ENCODE measurements at regions not wholly inside any gene's neighbourhood (a gene's known extent, or its start where the extent isn't known, plus 50 kb on each side); places are given as distances from the start of the nearest gene placed in this dataset.

DNA sequence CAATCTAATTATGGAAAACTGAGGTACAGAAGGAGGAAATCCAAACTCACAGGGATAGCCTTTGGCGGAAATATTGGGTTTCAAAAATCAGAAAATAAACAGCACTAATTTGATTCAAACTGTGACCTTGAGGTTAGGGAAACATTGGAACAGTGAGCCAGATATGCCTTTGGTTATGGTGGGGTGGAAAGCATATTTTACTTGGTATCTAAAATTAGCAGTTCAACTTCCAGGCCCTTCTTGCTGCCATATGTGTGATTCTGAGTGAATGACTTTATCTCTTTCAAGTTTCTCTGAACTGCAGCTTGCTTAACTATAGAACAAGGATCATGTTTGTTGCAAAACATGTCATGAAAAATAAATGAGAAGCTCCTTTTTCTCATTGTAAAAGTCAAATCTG is 240.9 kb upstream of the VEGFC start:
- 78 to 88% methylated on average over 1 of the region's 1 CpG for WGBS, 2 donors
- intact Hi-C loops (cut with DNase I; ENCODE audit: low total_unique reads), result no loop called here
- no peak overlapping the region for H3K4me3 ChIP-seq (ENCODE audit: low read depth, poor library complexity, severe bottlenecking)
- no peak for TF ChIP-seq POLR2A (IDR thresholded peaks at IDR 0.05)
- TF ChIP-seq, protein P1, sequence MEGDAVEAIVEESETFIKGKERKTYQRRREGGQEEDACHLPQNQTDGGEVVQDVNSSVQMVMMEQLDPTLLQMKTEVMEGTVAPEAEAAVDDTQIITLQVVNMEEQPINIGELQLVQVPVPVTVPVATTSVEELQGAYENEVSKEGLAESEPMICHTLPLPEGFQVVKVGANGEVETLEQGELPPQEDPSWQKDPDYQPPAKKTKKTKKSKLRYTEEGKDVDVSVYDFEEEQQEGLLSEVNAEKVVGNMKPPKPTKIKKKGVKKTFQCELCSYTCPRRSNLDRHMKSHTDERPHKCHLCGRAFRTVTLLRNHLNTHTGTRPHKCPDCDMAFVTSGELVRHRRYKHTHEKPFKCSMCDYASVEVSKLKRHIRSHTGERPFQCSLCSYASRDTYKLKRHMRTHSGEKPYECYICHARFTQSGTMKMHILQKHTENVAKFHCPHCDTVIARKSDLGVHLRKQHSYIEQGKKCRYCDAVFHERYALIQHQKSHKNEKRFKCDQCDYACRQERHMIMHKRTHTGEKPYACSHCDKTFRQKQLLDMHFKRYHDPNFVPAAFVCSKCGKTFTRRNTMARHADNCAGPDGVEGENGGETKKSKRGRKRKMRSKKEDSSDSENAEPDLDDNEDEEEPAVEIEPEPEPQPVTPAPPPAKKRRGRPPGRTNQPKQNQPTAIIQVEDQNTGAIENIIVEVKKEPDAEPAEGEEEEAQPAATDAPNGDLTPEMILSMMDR (IDR thresholded peaks at IDR 0.05), result no peak
- no peak for DNase-seq (ENCODE audit: low spot score in 2 of 2)

- TF ChIP-seq, protein P1 (IDR thresholded peaks at IDR 0.05), result no peak
- no peak for TF ChIP-seq POLR2A (IDR thresholded peaks at IDR 0.05)
- no peak overlapping the region for H3K4me3 ChIP-seq (ENCODE audit: low read depth, poor library complexity, severe bottlenecking)
- intact Hi-C loops (cut with DNase I; ENCODE audit: low total_unique reads), result no loop called here
- WGBS, 2 donors, result 69 to 70% methylated on average over 4 of the region's 4 CpGs
- no peak for DNase-seq (ENCODE audit: low spot score in 2 of 2)
These were observed 248.6 kb upstream of the VEGFC start for GRCh38 chr4:177041356-177041755.

DNA sequence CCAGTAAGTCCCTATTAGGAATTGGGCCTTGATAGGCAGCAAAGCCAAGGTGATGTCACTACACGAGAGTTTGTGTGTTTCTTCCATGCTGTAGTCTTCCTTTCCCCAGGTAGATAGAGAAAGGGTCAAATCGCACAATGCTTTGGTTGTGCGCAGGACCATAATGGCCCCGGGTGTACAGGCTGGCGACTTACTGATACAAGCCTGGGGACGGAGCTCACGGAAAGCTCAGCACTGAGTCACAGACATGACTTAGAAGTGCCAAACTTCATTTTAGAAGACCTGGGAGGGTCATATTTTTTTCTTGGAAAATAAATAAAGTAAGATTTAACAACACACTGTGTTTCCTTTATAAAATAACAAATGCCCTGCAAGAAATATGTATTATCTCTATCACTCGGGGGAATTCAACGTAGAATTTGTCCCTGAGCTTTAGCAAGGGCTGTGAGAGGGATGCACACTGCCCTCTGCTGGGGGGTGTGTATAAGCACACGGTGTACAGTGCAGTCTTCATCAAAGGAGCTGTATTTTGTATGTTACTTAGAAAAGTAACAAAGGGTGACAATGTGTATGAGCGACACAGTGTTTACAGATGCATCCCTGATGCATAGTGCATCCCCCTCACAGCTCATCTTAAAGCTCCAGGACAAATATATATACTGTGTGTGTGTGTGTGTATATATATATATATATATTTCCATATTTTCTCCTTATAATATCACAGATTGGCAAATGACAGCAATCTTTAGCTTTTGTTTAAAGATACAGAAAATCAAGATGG is 254.5 kb upstream of the VEGFC start:
- TF ChIP-seq POLR2A (IDR thresholded peaks at IDR 0.05), result no peak
- TF ChIP-seq, protein P1 (IDR thresholded peaks at IDR 0.05), result no peak
- DNase-seq (ENCODE audit: low spot score in 2 of 2), result no peak
- no peak overlapping the region for H3K4me3 ChIP-seq (ENCODE audit: low read depth, poor library complexity, severe bottlenecking)
- intact Hi-C loops (cut with DNase I; ENCODE audit: low total_unique reads), result no loop called here
- WGBS, 2 donors, result 42 to 46% methylated on average over 10 to 11 of the region's 11 CpGs

DNA sequence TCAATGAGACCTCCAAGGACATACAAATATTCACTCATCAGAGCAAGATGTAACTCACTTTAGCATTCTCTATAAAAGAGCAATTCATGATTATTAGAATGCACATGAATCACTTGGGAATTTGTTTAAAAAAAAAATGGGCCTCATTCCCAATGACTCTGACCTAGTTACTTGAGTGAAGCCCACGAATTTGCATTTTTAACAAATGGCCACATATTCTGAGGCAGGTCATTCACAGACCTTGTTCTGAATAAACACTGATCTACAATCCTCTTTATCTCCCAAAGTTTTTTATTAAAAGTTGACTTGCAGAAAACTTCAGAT is 255.1 kb upstream of the VEGFC start:
- DNase-seq (ENCODE audit: low spot score in 2 of 2), result no peak
- H3K4me3 ChIP-seq (ENCODE audit: low read depth, poor library complexity, severe bottlenecking), result no peak overlapping the region
- intact Hi-C loops (cut with DNase I; ENCODE audit: low total_unique reads), result no loop called here
- TF ChIP-seq, protein P1 (IDR thresholded peaks at IDR 0.05), result no peak
- no peak for TF ChIP-seq POLR2A (IDR thresholded peaks at IDR 0.05)
- WGBS, 2 donors, result 5% methylated on average over 1 of the region's 1 CpG

GRCh38 chr4:177051473-177052060 is 258.1 kb upstream of the NEIL3 start:
- intact Hi-C loops (cut with DNase I; ENCODE audit: low total_unique reads), result no loop called here
- DNase-seq (ENCODE audit: low spot score in 2 of 2), result no peak
- TF ChIP-seq POLR2A (IDR thresholded peaks at IDR 0.05), result no peak
- TF ChIP-seq, protein P1 (IDR thresholded peaks at IDR 0.05), result no peak
- WGBS, 2 donors, result 58 to 66% methylated on average over 7 of the region's 7 CpGs
- H3K4me3 ChIP-seq (ENCODE audit: low read depth, poor library complexity, severe bottlenecking), result no peak overlapping the region
